ENCODE measurements at regions not wholly inside any gene's neighbourhood (a gene's known extent, or its start where the extent isn't known, plus 50 kb on each side); places are given as distances from the start of the nearest gene placed in this dataset.

GRCh38 chr4:13860126-13860525 is 232.6 kb upstream of the BOD1L1 start:
- TF ChIP-seq CTCF (IDR thresholded peaks at IDR 0.05 in 4 of 5, conservative IDR thresholded peaks at IDR 0.05 in 1 of 5) (no peak), POLR2A (IDR thresholded peaks at IDR 0.05) (no peak)

Measured in gastrocnemius medialis (tissue), 4 donors.